T-helper 9 cell (primary cell): ENCODE measurements at regions not wholly inside any gene's neighbourhood (a gene's known extent, or its start where the extent isn't known, plus 50 kb on each side); places are given as distances from the start of the nearest gene placed in this dataset.

Experiments
- DNase-seq: peaks from one replicate; pipeline ENCODE4 v3.0.0-alpha.2; 2020

GRCh38 chr12:128052777-128053176, 214.2 kb upstream of the TMEM132C start:
- DNase-seq: no peak

GRCh38 chr12:128055567-128055966, 211.4 kb upstream of the TMEM132C start:
- DNase-seq: no peak

GRCh38 chr12:128056136-128056801, 210.7 kb upstream of the TMEM132C start:
- no peak for DNase-seq

- DNase-seq: no peak
Observed at GRCh38 chr12:128057586-128057985, 209.4 kb upstream of the TMEM132C start.

GRCh38 chr12:128059621-128060370, 207.2 kb upstream of the TMEM132C start:
- DNase-seq: no peak

GRCh38 chr12:128068211-128068610, 198.8 kb upstream of the TMEM132C start:
- DNase-seq: no peak

GRCh38 chr12:128069359-128069997, 197.5 kb upstream of the TMEM132C start:
- no peak for DNase-seq

- no peak for DNase-seq
Observed at GRCh38 chr12:128073937-128074336, 193.0 kb upstream of the TMEM132C start.

GRCh38 chr12:128075332-128075731, 191.6 kb upstream of the TMEM132C start:
- no peak for DNase-seq

- DNase-seq: no peak
Observed at GRCh38 chr12:128076188-128076587, 190.8 kb upstream of the TMEM132C start.

GRCh38 chr12:128077211-128077916, 189.6 kb upstream of the TMEM132C start:
- DNase-seq: no peak

GRCh38 chr12:128077917-128078298, 189.1 kb upstream of the TMEM132C start:
- no peak for DNase-seq

GRCh38 chr12:128078301-128078971, 188.5 kb upstream of the TMEM132C start:
- no peak for DNase-seq

GRCh38 chr12:128079446-128079845, 187.5 kb upstream of the TMEM132C start:
- DNase-seq: no peak

- DNase-seq: no peak
Observed at GRCh38 chr12:128083132-128083729, 183.7 kb upstream of the TMEM132C start.

- DNase-seq: no peak
Observed at GRCh38 chr12:128088926-128089325, 178.0 kb upstream of the TMEM132C start.

- no peak for DNase-seq
Observed at GRCh38 chr12:128089961-128090360, 177.0 kb upstream of the TMEM132C start.

- DNase-seq: no peak
Observed at GRCh38 chr12:128091101-128091720, 175.8 kb upstream of the TMEM132C start.

GRCh38 chr12:128091951-128092382, 175.0 kb upstream of the TMEM132C start:
- DNase-seq: no peak

GRCh38 chr12:128098730-128099129, 168.2 kb upstream of the TMEM132C start:
- no peak for DNase-seq

- no peak for DNase-seq
Observed at GRCh38 chr12:128103152-128103551, 163.8 kb upstream of the TMEM132C start.

GRCh38 chr12:128109236-128109635, 157.7 kb upstream of the TMEM132C start:
- DNase-seq: no peak
